GM10248 (cell line): ENCODE measurements at regions not wholly inside any gene's neighbourhood (a gene's known extent, or its start where the extent isn't known, plus 50 kb on each side); places are given as distances from the start of the nearest gene placed in this dataset.
"Not testable (repeated sequence)": the region's sequence is repeated elsewhere in the genome, so short reads cannot be mapped to it uniquely, and the experiment has no call there.

ENCODE experiments used
- CTCF ChIA-PET: fragments of 300-600 bp; sonication (Branson Sonifier 250); formaldehyde crosslinking; extraction: SDS; loops from one replicate; lab custom pipeline; 2021; ENCODE audit warnings: antibody characterized with exemption; lab: Yijun Ruan, JAX
- POLR2A ChIA-PET: fragments of 350-650 bp; sonication (Branson Sonifier 250); formaldehyde crosslinking; extraction: SDS; loops from one replicate; lab custom pipeline; 2020; ENCODE audit warnings: antibody characterized with exemption; lab: Yijun Ruan, JAX
- DNase-seq: peaks from one replicate; pipeline ENCODE4 v3.0.0; 2012; ENCODE audit errors: extremely low spot score
- CTCF ChIP-seq: IDR thresholded peaks from 2 replicates; pipeline ENCODE4 v1.5.1; 2012; ENCODE audit warnings: mild to moderate bottlenecking, low read depth; ENCODE audit errors: extremely low read depth, missing control alignments, control extremely low read depth

GRCh38 chr7:119842337-119842736, 430.6 kb upstream of the KCND2 start:
- POLR2A ChIA-PET = no interaction called here
- TF ChIP-seq CTCF = no peak
- DNase-seq = no peak
- CTCF ChIA-PET = no interaction called here

GRCh38 chr7:119842786-119843185, 430.2 kb upstream of the KCND2 start:
- DNase-seq = no peak
- CTCF ChIA-PET = no interaction called here
- no peak for TF ChIP-seq CTCF
- POLR2A ChIA-PET = no interaction called here

GRCh38 chr7:119861385-119861784, 411.6 kb upstream of the KCND2 start:
- no peak for DNase-seq
- CTCF ChIA-PET = no interaction called here

GRCh38 chr7:119868387-119868786, 404.6 kb upstream of the KCND2 start:
- POLR2A ChIA-PET = no interaction called here

More at GRCh38 chr7:119861385-119861784, 411.6 kb upstream of the KCND2 start:
- POLR2A ChIA-PET = no interaction called here
- TF ChIP-seq CTCF = no peak

GRCh38 chr7:119879835-119880234, 393.1 kb upstream of the KCND2 start:
- TF ChIP-seq CTCF = no peak
- ChIA-PET POLR2A (no interaction called here), CTCF (no interaction called here)
- no peak for DNase-seq

More at GRCh38 chr7:119868387-119868786, 404.6 kb upstream of the KCND2 start:
- CTCF ChIA-PET = no interaction called here
- no peak for DNase-seq
- no peak for TF ChIP-seq CTCF

- ChIA-PET POLR2A (no interaction called here), CTCF (no interaction called here)
- TF ChIP-seq CTCF = no peak
- DNase-seq = no peak
Measured at GRCh38 chr7:119886007-119886406, 387.0 kb upstream of the KCND2 start.

- CTCF ChIA-PET, POLR2A ChIA-PET, DNase-seq: not testable (repeated sequence)
Measured at GRCh38 chr7:119886525-119886924, 386.4 kb upstream of the KCND2 start.
